GM11168 (cell line): ENCODE measurements at regions not wholly inside any gene's neighbourhood (a gene's known extent, or its start where the extent isn't known, plus 50 kb on each side); places are given as distances from the start of the nearest gene placed in this dataset.
"Not testable (repeated sequence)": the region's sequence is repeated elsewhere in the genome, so short reads cannot be mapped to it uniquely, and the experiment has no call there.

Experiments
- in situ Hi-C: fragments of 300-500 bp; cut with MboI; formaldehyde crosslinking; loops from one replicate; pipeline ENCODE4 v1.12.0; 2022; ENCODE audit warnings: low sequenced_read_pairs; ENCODE audit not compliant: unreplicated experiment

GRCh38 chr12:69027411-69027881 is 94.5 kb upstream of the CPM start:
- in situ Hi-C loops = no loop called here

GRCh38 chr12:69028941-69029729 is 96.2 kb upstream of the CPM start:
- in situ Hi-C loops = no loop called here

- in situ Hi-C loops = no loop called here
Observed at GRCh38 chr12:69030321-69030720, 97.3 kb upstream of the CPM start.

GRCh38 chr12:69036533-69036932 is 103.6 kb upstream of the CPM start:
- in situ Hi-C loops = no loop called here

GRCh38 chr12:69036999-69037398 is 104.0 kb upstream of the CPM start:
- in situ Hi-C loops = no loop called here

GRCh38 chr12:69039911-69040310 is 106.9 kb upstream of the CPM start:
- in situ Hi-C loops = no loop called here

GRCh38 chr12:69042557-69042956 is 109.6 kb upstream of the CPM start:
- in situ Hi-C loops = no loop called here

GRCh38 chr12:69042970-69043369 is 110.0 kb upstream of the CPM start:
- in situ Hi-C loops = no loop called here

- in situ Hi-C loops = no loop called here
Observed at GRCh38 chr12:69044887-69045286, 111.9 kb upstream of the CPM start.

GRCh38 chr12:69045430-69045829 is 112.5 kb upstream of the CPM start:
- in situ Hi-C loops = no loop called here

- in situ Hi-C loops = no loop called here
Observed at GRCh38 chr12:69046363-69046762, 113.4 kb upstream of the CPM start.

GRCh38 chr12:69046920-69047319 is 113.9 kb upstream of the CPM start:
- in situ Hi-C loops = no loop called here

GRCh38 chr12:69047990-69048389 is 115.0 kb upstream of the CPM start:
- in situ Hi-C loops = no loop called here

- in situ Hi-C loops = not testable (repeated sequence)
Observed at GRCh38 chr12:69049855-69050254, 116.9 kb upstream of the CPM start.

GRCh38 chr12:69052613-69053408 is 119.8 kb upstream of the CPM start:
- in situ Hi-C loops = no loop called here

GRCh38 chr12:69054343-69055056 is 121.5 kb upstream of the CPM start:
- in situ Hi-C loops = no loop called here

- in situ Hi-C loops = no loop called here
Observed at GRCh38 chr12:69055280-69055679, 122.3 kb upstream of the CPM start.

GRCh38 chr12:69055706-69056105 is 122.7 kb upstream of the CPM start:
- in situ Hi-C loops = no loop called here

GRCh38 chr12:69056743-69057515 is 124.0 kb upstream of the CPM start:
- in situ Hi-C loops = no loop called here

- in situ Hi-C loops = no loop called here
Observed at GRCh38 chr12:69057742-69058141, 124.8 kb upstream of the CPM start.
